NCI-H82 (cell line): ENCODE measurements at regions not wholly inside any gene's neighbourhood (a gene's known extent, or its start where the extent isn't known, plus 50 kb on each side); places are given as distances from the start of the nearest gene placed in this dataset.
"Not testable (repeated sequence)": the region's sequence is repeated elsewhere in the genome, so short reads cannot be mapped to it uniquely, and the experiment has no call there.

Source experiments
- DNase-seq: peaks from one replicate; lab custom pipeline; 2025; lab: John Stamatoyannopoulos, UW

- DNase-seq = no peak
These were observed 481.9 kb downstream of the C6orf118 start for GRCh38 chr6:164827537-164827936.

DNA sequence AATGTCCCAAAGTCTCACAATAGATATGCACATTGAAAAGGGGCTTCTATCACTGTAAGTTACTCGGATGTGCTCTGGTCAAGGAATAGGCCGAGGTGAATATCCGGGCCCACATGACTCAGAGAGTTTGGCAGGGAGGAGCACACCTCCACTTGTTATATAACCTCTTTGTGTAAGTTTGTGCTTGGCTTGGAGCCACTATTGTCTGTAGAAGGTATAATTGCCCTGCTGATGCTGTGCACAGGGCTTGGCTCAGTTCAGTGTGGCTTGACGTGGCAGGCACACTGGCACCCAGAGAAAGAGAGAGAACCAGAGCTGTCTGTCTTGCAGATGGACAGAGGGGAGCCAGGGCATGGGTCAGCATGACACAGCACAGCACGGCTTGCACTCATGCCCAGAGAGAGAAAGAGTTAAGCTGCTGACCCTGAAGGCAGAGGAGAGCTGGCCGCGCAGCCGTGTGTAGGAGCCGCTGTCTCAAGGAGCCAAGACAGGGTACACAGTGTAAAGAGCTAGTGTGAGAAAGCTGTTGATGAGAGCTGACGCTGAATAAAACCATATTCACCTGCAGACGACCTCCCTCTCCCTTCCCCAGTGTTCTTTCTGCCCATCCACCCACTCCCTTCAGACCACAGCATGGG, 482.5 kb downstream of the C6orf118 start:
- no peak for DNase-seq

- no peak for DNase-seq
These were observed 484.0 kb downstream of the C6orf118 start for GRCh38 chr6:164825386-164825785.

DNA sequence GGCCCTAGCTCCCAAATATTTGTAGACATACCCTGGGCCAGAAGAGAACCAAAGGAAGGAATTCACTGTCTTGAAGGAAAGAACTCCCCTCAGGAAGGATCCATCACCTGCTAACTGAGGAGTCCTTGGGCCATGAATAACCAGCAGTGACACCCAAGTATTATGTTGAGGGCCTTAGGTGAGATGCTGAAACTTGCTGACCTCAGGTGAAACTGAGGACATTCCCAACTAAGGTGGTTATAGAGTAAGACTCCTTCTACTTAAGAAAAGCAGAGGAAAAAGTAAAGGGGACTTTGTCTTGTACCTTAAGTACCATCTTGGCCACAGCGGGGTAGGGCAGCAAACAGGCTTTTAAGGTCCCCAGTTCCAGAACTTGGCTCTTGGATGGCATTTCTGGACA, 491.7 kb downstream of the C6orf118 start:
- DNase-seq = no peak

GRCh38 chr6:164812706-164813105, 496.7 kb downstream of the C6orf118 start:
- DNase-seq = no peak

- DNase-seq = no peak
These were observed 502.3 kb downstream of the C6orf118 start for GRCh38 chr6:164807125-164807524.

DNA sequence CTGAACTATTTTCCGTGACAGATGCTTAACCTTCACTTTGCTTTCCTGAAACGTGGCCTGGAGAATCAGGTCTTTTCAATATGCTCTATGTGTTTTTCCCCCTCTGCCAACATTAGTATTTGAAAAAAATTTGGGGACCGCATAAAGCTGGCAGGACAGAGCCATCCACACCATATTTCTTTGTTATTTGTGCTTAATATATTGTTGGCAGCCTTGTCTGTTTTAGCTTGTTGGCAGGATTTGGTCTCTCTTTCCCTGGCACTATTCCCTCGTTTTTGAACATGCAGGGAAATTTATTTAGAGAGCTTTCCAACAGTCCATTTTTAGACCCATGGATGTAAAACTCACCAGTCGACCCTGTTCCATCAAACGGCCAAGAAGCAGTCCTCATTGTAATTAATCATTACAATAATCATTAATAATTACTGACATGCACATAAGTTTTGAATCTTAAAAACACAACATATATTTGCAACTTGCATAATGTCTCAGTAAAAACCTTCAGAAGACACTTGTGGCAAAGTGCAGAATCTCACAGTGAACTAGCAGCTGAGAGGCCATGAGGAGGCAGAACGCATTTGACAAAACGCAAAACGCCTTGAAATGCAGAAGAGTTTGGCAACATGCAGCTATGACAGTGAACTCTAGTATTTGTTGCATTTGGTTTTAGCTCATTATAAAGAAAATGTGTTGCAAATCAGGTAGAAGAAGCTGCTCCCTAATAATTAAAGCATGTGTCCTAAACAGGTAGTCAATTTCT, 514.2 kb downstream of the C6orf118 start:
- no peak for DNase-seq

DNA sequence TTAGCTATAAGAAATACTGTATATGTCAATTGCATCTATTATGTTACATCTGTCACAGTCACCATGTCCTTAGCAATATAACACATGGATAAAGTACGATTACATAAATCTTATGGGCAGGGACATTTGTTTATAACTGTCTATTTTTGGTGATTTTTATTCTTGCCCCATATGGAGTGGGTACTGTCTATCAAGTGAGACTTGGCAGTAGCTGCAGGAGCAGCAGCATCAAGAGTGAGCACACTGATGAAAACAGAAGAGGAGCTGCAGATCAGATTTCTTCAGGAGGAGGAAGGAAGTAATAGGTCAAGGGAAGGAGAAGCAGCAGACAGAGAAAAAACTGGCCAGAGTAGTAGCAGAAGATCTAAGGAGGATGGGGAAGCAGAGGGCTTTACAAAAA, 516.7 kb downstream of the C6orf118 start:
- DNase-seq = no peak

- no peak for DNase-seq
These were observed 517.9 kb downstream of the C6orf118 start for GRCh38 chr6:164791498-164791897.

DNA sequence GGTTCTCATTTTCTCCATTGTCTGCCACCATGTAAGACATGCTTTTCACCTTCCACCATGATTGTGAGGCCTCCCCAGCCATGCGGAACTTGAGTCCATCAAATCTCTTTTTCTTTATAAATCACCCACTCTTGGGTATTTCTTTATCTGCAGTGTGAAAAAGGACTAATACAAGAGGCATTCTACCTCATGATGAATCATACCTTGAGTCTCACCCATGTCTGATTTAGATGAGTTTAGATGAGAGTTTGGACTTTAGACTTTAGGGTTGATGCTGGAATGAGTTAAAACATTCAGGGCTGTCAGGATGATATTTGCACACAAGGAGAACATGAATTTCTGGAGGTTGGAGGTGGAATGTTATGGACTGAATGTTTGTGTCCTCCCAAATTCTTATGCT, 545.6 kb downstream of the C6orf118 start:
- no peak for DNase-seq

GRCh38 chr6:164757451-164757850, 552.0 kb downstream of the C6orf118 start:
- DNase-seq = no peak

DNA sequence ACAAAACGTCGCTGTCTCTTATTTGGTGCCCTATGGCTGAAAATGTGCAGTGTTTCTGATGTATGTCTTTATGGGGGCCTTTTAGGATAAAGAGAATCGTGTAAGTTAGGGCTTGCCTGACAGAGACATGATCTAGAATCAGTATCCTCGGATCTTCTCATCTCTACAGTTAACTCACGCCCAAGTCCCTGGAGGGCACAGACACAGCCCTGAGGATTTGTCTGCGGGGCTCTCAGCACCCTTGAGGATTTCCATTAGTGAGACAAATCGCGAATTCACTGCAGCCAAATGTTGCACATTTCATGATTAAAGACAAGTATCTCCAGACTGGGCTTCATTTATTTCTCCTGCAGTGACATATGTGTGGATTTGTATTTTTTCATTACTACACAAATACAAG, 552.7 kb downstream of the C6orf118 start:
- peak; percentile 7 for DNase-seq

DNA sequence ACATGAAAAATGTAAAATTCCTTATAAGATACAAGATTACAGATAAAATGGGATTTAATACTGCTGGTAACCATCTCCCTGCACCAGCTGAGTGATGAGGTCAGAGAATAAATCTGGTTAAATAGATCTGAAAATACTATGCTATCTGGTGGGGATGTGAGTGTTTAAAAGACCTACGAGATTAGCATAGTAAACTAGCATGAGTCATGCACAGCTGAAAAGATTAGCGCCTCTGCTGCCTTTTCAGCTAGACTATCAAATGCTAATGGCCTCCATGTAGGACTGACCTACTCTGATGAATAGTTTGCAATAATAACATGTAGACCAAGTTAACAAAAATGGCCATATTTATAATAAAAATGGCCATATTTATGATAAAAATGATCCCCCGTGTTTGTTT, 553.3 kb downstream of the C6orf118 start:
- peak; percentile 65 for DNase-seq

DNA sequence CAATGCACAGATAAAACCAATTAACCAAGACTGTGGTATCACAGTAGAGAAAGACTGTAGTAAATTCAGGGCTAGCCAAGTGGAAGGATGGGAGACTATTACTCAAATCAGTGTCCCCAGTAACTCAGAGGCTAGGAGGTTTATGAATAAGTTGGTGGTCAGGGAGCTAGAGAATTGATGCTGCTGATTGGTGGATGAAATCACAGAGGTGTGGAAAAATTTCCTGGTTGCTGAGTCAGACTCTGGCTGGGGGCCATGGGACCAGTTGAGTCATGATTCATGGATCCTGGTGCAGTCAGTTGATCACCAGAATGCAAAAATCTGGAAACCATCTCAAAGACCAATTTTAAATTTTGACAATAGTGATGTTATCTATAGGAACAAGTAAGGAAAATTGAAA, 555.9 kb downstream of the C6orf118 start:
- no peak for DNase-seq

DNA sequence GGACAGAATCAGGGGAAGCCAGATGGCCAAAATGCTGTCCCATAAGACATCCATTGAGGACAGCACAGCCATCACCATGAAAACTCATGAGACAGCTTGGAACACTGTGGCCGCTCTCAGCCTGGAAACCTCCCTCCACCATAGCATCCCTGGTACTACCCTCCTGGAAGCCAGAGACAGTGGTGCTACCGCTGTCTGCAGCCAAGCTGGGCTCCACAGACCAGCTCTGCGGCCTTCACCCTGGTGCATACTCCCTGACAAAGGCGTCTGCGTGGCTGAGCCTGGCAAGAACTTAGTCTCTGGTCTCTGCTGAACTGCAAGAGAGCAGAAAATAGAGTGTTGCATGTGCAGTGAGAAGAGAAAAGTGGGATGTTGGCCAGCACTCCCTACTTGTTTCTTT, 558.0 kb downstream of the C6orf118 start:
- DNase-seq = no peak

GRCh38 chr6:164750128-164750527, 559.3 kb downstream of the C6orf118 start:
- DNase-seq = no peak

DNA sequence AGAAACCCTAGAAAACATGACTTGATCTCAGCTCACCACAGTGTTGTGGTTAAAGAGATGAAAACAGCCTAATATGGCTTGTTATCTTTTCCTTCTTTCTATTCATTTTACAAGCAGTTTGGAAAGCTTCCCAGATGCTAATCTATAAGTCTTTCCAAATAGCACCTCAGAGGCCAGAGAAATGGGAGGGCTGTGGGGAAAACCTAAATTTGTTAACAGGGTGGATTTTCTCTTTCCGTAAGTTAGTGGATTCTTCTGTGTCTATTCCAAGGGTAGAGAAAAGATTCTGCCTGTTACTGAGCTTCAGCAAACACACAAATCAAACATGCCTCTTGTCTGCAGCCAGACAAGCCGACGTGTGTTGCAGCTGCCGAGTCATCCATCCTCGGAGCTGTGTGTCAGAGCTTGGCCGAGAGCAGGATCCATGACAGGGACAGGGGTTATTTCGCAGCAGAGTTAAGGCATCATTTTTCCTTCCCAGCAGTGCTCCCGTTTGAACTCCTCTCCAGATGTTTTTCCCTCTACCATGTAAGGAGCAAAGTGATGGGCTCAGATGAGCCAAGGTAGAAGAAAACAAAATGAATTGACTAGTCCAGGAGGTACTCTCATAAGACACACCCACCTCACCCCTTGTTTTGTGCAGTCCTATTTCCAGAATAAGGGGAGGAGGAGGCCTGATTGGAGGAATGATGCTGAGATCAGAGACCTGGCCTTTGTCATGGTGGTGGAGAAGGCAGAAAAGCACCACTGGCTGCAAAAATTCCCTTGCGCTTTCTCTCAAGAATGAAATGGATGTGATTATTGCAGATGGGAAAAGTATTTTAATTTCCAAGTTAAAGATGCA, 560.0 kb downstream of the C6orf118 start:
- DNase-seq = no peak

DNA sequence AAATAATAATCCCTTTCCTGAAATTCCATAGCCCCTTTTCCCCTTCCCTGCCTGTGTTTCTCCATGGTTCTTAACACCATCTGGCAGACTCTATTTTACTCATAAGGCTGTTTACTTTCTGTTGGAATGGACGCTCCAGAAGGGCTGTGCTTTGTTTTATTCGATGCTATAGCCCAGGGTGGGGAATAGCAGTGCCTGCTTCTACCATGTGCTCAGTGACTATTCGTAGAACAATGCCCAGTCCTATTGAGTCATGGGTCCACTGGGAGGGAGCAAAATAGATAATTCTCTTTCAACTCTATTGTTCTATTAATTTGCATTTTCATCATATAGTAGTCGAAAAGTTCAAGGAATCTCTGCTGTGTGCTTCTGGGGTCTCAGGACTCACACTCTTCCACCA, 565.1 kb downstream of the C6orf118 start:
- DNase-seq = no peak

DNA sequence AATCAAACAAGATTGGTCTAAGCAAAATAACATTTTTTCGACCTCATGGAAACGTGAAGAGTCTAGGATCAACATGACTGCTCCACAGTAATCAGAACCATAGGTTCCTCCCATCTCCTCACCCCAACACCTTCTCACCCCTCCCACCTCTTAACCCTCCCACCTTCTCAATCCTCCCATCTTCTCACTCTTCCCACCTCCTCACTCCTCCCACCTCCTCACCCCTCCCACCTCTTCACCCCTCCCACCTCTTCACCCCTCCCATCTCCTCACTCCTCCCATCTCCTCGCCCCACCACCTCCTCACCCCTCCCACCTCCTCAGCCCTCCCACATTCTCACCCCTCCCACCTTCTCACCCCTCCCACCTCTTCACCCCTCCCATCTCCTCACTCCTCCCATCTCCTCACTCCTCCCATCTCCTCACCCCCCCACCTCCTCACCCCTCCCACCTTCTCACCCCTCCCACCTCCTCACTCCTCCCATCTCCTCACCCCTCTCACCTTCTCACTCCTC, 567.4 kb downstream of the C6orf118 start:
- DNase-seq = no peak

DNA sequence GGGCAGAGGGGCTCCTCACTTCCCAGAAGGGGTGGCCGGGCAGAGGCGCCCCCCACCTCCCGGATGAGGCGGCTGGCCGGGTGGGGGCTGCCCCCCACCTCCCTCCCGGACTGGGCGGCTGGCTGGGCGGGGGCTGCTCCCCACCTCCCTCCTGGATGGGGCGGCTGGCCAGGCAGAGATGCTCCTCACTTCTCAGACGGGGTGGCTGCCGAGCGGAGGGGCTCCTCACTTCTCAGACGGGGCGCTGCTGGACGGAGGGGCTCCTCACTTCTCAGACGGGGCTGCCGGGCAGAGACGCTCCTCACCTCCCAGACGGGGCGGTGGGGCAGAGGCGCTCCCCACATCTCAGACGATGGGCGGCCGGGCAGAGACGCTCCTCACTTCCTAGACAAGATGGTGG, 573.3 kb downstream of the C6orf118 start:
- not testable (repeated sequence) for DNase-seq

DNA sequence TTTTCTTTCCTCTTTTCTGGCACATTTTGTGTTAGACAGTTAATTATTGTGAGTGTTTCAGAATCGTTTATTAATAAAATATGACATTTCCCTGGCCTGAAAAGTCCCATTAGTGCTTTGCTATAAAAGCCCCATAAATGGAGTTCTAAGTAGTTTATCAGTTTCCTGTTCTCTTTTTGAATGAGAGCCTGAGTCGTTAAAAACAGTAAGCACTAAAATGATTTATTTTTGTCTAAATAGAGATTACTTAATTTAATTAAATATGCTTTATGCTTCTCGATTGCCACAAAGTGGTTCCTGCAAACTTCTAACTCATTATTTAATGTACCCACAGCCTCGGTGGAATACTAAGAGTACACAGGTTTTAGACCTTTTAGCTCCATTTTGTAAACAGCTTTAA, 577.9 kb downstream of the C6orf118 start:
- no peak for DNase-seq

DNA sequence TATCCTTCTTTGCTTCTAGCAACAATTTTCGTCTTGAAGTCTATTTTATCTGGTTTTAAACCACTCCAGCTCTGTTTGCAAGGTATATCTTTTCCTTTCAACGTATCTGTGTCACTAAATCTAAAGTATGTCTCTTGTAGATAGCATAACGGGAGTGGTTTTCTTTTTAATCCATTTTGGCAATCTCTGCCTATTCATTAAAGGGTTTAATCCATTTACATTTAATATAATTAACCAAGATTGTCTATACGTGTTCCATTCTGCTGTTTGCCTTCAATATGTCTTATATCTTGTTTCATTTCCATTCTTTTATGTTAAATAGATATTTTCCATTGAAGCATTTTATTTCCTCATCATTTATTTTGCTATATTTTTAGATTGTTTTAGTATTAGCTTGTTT, 587.9 kb downstream of the C6orf118 start:
- DNase-seq = peak; percentile 22

GRCh38 chr6:164700497-164700896, 608.9 kb downstream of the C6orf118 start:
- no peak for DNase-seq
